Stomach (tissue), 8 donors: ENCODE measurements at regions not wholly inside any gene's neighbourhood (a gene's known extent, or its start where the extent isn't known, plus 50 kb on each side); places are given as distances from the start of the nearest gene placed in this dataset.

ENCODE experiments used
- DNase-seq, 2 donors: peaks; one replicate each; pipeline versions ENCODE4 v3.0.0 to v3.0.0-alpha.2; 2013 to 2019
- H3K27ac ChIP-seq, 5 donors: fragments of 200-600 bp in 4 of 5; sonication (generic) in 4 of 5; one replicate each; pipeline ENCODE4 v1.5.1; 2013 to 2019; ENCODE audit warnings: mild to moderate bottlenecking in 1 of 5, moderate library complexity in 1 of 5
- H3K27me3 ChIP-seq, 3 donors: fragments of 200-600 bp; sonication (generic); one replicate each; pipeline ENCODE4 v1.5.1; 2017 to 2019; ENCODE audit warnings: mixed run types in 1 of 3
- H3K36me3 ChIP-seq, 4 donors: fragments of 200-600 bp; sonication (generic); 1 replicate in 3 of 4; 2 replicates in 1 of 4; pipeline ENCODE4 v1.5.1; 2016 to 2019
- H3K4me1 ChIP-seq, 4 donors: fragments of 200-600 bp; sonication (generic); one replicate each; pipeline ENCODE4 v1.5.1; 2016 to 2019
- H3K4me3 ChIP-seq, 4 donors: fragments of 200-600 bp; sonication (generic) in 3 of 4; one replicate each; pipeline ENCODE4 v1.5.1; 2016 to 2019; ENCODE audit warnings: mild to moderate bottlenecking in 1 of 4
- H3K9me3 ChIP-seq, 4 donors: fragments of 200-600 bp; sonication (generic); one replicate each; pipeline ENCODE4 v1.5.1; 2016 to 2019
- EP300 ChIP-seq: sonication (generic); formaldehyde crosslinking; IDR thresholded peaks from one replicate; pipeline ENCODE4 v1.6.1; 2017; ENCODE audit warnings: antibody characterized with exemption
- POLR2A ChIP-seq, 4 donors: fragments of 450-650 bp; IDR thresholded peaks; one replicate each; pipeline ENCODE4 v1.6.1; 2016; ENCODE audit warnings: antibody characterized with exemption in 4 of 4, control low read depth in 2 of 4, mild to moderate bottlenecking in 1 of 4, moderate library complexity in 1 of 4
- POLR2AphosphoS5 ChIP-seq, 3 donors: sonication (generic); formaldehyde crosslinking; IDR thresholded peaks; one replicate each; pipeline ENCODE4 v1.6.1; 2016; ENCODE audit warnings: antibody characterized with exemption in 3 of 3
- WGBS, 5 donors: extraction: QIAGEN DNeasy Blood & Tissue Kit in 3 of 5; methylation state at CpG; one replicate each; pipeline versions ENCODE4 v1.1.5 to v1.1.7; 2013 to 2018; 5-methylcytosine and 5-hydroxymethylcytosine counted together
- intact Hi-C: fragments of 100-400 bp; cut with DNase I; formaldehyde crosslinking; loops from one replicate; pipeline ENCODE4 v1.15.1; 2023; ENCODE audit warnings: low total_unique reads
- TF ChIP-seq, protein P1 (sequence below), 7 experiments: fragments of 450-650 bp in 4 of 7; fragments of 200-600 bp in 3 of 7; sonication (generic) in 3 of 7; IDR thresholded peaks; one replicate each; pipeline ENCODE4 v1.5.1; 2016 to 2019; ENCODE audit warnings: antibody characterized with exemption in 7 of 7, control low read depth in 2 of 7, mild to moderate bottlenecking in 1 of 7
- donor health status: healthy with polysubstance abuse.
- donor health status: Bipolar disorder and iron deficiency.
- donor health status: healthy.

DNA sequence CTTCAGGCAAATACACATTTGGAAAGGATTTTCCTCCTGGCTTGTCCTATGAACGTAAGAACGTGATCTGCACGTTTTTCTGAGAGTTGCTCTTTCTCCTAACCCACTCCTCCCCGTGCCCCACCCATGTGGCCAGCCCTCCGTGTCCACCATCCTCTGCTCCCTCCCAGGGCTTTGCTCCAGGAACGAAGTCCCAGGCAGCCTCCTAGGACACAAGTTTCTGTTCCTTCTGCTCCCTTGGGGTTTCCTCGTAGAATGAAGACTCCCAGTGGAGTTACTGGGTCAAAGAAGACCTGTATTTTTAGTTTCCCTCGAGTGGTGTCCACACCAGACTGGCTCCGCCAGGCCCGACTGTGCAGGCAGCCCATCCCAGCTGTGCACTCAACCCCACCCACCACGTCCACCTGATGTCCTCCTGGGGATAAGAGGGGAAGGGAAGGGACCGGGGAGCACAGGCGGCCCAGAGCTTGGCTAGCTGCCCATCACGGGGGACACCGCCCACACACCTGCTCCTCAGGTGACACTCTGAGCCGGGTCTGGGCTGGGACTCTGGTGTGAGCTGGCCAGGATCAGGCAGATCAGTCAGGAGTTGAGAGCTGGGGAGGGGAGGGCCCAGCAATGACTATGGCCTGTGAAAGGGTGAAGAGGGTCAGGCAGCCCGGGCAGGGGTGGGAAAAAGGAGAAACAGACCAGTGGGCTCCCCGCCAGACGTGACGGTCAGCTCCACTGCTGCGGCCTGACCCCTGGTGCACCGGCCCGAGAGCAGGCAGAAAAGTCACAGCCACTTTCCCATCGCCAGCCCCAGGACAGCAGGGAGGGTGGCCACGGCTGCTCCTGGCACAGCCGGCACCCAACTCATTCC is 54.3 kb upstream of the PPP2R2D start:
- Histone ChIP-seq H3K27me3 (peaks cover 0 to 19% (median 12%) of the 10 kb centered on the region in 3 donors), H3K4me1 (no peaks in the 10 kb centered on the region), H3K4me3 (no peak overlapping the region), H3K9me3 (no peaks in the 10 kb centered on the region), H3K36me3 (no peaks in the 10 kb centered on the region), H3K27ac (no peak overlapping the region)
- intact Hi-C loops = no loop called here
- TF ChIP-seq, protein P1, sequence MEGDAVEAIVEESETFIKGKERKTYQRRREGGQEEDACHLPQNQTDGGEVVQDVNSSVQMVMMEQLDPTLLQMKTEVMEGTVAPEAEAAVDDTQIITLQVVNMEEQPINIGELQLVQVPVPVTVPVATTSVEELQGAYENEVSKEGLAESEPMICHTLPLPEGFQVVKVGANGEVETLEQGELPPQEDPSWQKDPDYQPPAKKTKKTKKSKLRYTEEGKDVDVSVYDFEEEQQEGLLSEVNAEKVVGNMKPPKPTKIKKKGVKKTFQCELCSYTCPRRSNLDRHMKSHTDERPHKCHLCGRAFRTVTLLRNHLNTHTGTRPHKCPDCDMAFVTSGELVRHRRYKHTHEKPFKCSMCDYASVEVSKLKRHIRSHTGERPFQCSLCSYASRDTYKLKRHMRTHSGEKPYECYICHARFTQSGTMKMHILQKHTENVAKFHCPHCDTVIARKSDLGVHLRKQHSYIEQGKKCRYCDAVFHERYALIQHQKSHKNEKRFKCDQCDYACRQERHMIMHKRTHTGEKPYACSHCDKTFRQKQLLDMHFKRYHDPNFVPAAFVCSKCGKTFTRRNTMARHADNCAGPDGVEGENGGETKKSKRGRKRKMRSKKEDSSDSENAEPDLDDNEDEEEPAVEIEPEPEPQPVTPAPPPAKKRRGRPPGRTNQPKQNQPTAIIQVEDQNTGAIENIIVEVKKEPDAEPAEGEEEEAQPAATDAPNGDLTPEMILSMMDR (IDR thresholded peaks at IDR 0.05) = no peak
- TF ChIP-seq POLR2AphosphoS5 (IDR thresholded peaks at IDR 0.05) (no peak), EP300 (no peak), POLR2A (IDR thresholded peaks at IDR 0.05) (no peak)
- no peak for DNase-seq
- WGBS, 5 donors = 46 to 56% (median 54%) methylated on average over 18 to 26 of the region's 26 CpGs

- H3K36me3 ChIP-seq = no peaks in the 10 kb centered on the region
- intact Hi-C loops = no loop called here
- no peak for TF ChIP-seq POLR2A (IDR thresholded peaks at IDR 0.05)
- TF ChIP-seq EP300 = no peak
- TF ChIP-seq, protein P1 (IDR thresholded peaks at IDR 0.05) = no peak
- TF ChIP-seq POLR2AphosphoS5 (IDR thresholded peaks at IDR 0.05) = no peak
- peaks cover 0 to 19% (median 12%) of the 10 kb centered on the region in 3 donors for H3K27me3 ChIP-seq
- no peak overlapping the region for H3K4me3 ChIP-seq
- H3K9me3 ChIP-seq = no peaks in the 10 kb centered on the region
- 78 to 85% (median 81%) methylated on average over 19 to 25 of the region's 25 CpGs for WGBS, 5 donors
- H3K27ac ChIP-seq = no peak overlapping the region
- no peak for DNase-seq
- no peaks in the 10 kb centered on the region for H3K4me1 ChIP-seq
Observed at GRCh38 chr10:131847241-131847783, 53.5 kb upstream of the PPP2R2D start.

DNA sequence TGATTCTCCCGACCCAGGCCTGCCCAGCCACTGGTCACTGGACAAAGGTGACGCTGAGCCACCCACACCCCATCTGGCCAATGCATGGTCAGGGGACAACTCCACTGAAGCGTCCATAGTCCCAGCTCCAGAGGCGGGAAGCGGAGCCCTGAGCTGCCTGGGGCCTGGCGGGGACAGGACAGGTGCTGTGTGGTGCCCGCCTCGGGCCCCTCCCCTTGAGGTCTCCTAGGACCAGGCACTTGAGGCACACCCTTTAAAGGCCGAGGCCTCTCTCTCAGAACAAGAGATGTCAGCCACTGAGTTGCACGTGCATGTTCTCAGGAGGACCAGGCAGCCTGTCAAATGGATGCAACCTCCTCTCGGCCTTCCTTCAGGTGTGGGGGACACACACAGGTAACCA is 52.5 kb upstream of the PPP2R2D start:
- TF ChIP-seq EP300 (no peak), POLR2A (IDR thresholded peaks at IDR 0.05) (no peak)
- TF ChIP-seq, protein P1 (IDR thresholded peaks at IDR 0.05) = no peak

GRCh38 chr10:131848741-131849590 is 51.8 kb upstream of the PPP2R2D start:
- 85 to 90% (median 89%) methylated on average over 17 to 39 of the region's 39 CpGs for WGBS, 5 donors
- DNase-seq = no peak
- Histone ChIP-seq H3K4me1 (no peaks in the 10 kb centered on the region), H3K27me3 (peaks cover 0 to 19% (median 12%) of the 10 kb centered on the region in 3 donors), H3K4me3 (no peak overlapping the region), H3K36me3 (no peaks in the 10 kb centered on the region), H3K27ac (no peak overlapping the region), H3K9me3 (no peaks in the 10 kb centered on the region)
- intact Hi-C loops = no loop called here
- TF ChIP-seq EP300 = no peak
- no peak for TF ChIP-seq POLR2AphosphoS5 (IDR thresholded peaks at IDR 0.05)
- no peak for TF ChIP-seq POLR2A (IDR thresholded peaks at IDR 0.05)
- TF ChIP-seq, protein P1 (IDR thresholded peaks at IDR 0.05) = no peak

More for the DNA sequence above, 52.5 kb upstream of the PPP2R2D start:
- no peaks in the 10 kb centered on the region for H3K36me3 ChIP-seq
- H3K4me3 ChIP-seq = no peak overlapping the region
- 72 to 93% (median 77%) methylated on average over 7 to 11 of the region's 11 CpGs for WGBS, 5 donors
- no peaks in the 10 kb centered on the region for H3K9me3 ChIP-seq
- intact Hi-C loops = no loop called here
- H3K4me1 ChIP-seq = no peaks in the 10 kb centered on the region
- DNase-seq = no peak
- H3K27me3 ChIP-seq = peaks cover 0 to 19% (median 12%) of the 10 kb centered on the region in 3 donors
- H3K27ac ChIP-seq = no peak overlapping the region
